Kidney (tissue), 13 donors: ENCODE measurements at regions not wholly inside any gene's neighbourhood (a gene's known extent, or its start where the extent isn't known, plus 50 kb on each side); places are given as distances from the start of the nearest gene placed in this dataset.

Experiments
- DNase-seq, 5 donors: peaks; one replicate each; pipeline ENCODE4 v3.0.0-alpha.2; 2013 to 2020
- FAIRE-seq: peaks from 2 replicates; lab custom pipeline; 2012; peaks lifted over from hg19 to GRCh38; lab: Jason Lieb, UNC
- H3K27ac ChIP-seq, 2 donors: one replicate each; pipeline ENCODE4 v1.7.0; 2013; ENCODE audit warnings: low read depth in 2 of 2, low read length in 2 of 2, inconsistent platforms in 1 of 2
- H3K27me3 ChIP-seq: one replicate; pipeline ENCODE4 v1.7.1; 2013; ENCODE audit warnings: low read length, inconsistent platforms; ENCODE audit not compliant: control insufficient read depth, insufficient read depth
- H3K36me3 ChIP-seq, 3 donors: one replicate each; pipeline versions ENCODE4 v1.7.0 to v1.7.1; 2013; ENCODE audit warnings: low read length in 3 of 3, control low read depth in 1 of 3, inconsistent platforms in 1 of 3; ENCODE audit not compliant: insufficient read depth in 3 of 3, control insufficient read depth in 2 of 3
- H3K4me1 ChIP-seq, 3 donors: one replicate each; pipeline versions ENCODE4 v1.7.0 to v1.7.1; 2013; ENCODE audit warnings: low read length in 3 of 3, inconsistent platforms in 1 of 3, low read depth in 1 of 3; ENCODE audit not compliant: control insufficient read depth in 2 of 3, insufficient read depth in 2 of 3
- H3K4me3 ChIP-seq, 3 donors: one replicate each; pipeline versions ENCODE4 v1.7.0 to v1.8.1; 2013; ENCODE audit warnings: low read length in 3 of 3, control low read depth in 1 of 3, inconsistent platforms in 1 of 3
- H3K9ac ChIP-seq, 3 donors: one replicate each; pipeline versions ENCODE4 v1.7.0 to v1.7.1; 2013; ENCODE audit warnings: low read length in 3 of 3, control low read depth in 1 of 3, inconsistent platforms in 1 of 3
- H3K9me3 ChIP-seq, 3 donors: one replicate each; pipeline versions ENCODE4 v1.7.0 to v1.7.1; 2013; ENCODE audit warnings: low read length in 3 of 3, control low read depth in 1 of 3, inconsistent platforms in 1 of 3; ENCODE audit not compliant: control insufficient read depth in 2 of 3, insufficient read depth in 1 of 3
- CTCF ChIP-seq: IDR thresholded peaks from 3 replicates; pipeline ENCODE4 v1.5.1; 2012; ENCODE audit warnings: mild to moderate bottlenecking, moderate library complexity, borderline replicate concordance; ENCODE audit not compliant: insufficient read depth; ENCODE audit errors: extremely low read depth
- intact Hi-C: fragments of 100-400 bp; cut with DNase I; formaldehyde crosslinking; loops from one replicate; pipeline ENCODE4 v1.11.1; 2022
- donor health status: control.
- donor health status: control.
- donor health status: control.
- donor health status: control.
- donor health status: control.
- donor health status: DM: yes; HTN: yes; CAD: no.
- donor health status: Normal renal cell carcinoma (clear cell type).

DNA sequence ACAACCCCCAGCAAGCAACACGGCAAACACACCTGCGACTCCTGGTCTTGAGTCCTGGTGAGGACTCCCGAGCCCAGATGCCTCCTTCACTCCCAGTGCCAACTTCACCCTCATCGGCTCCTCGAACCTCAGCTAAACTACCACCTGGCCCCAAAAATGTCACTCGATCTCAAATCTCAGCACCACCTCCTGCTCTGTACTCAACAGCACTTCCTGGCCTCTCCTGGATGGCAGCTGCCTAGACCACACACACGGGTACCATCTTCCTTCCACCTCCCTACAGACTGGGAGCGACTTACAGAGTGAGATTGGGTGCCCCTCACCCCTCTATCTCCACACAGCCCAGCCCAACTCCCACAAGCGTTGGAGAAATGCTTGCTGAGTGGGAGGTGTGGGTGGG is 123.9 kb upstream of the MGMT start:
- intact Hi-C loops: no loop called here
- FAIRE-seq: no peak

GRCh38 chr10:129344103-129344502 is 122.9 kb upstream of the MGMT start:
- Histone ChIP-seq H3K4me1 (no peaks in the 10 kb centered on the region), H3K36me3 (no peaks in the 10 kb centered on the region), H3K9ac (no peak overlapping the region), H3K9me3 (no peaks in the 10 kb centered on the region), H3K27me3 (no peaks in the 10 kb centered on the region), H3K4me3 (no peak overlapping the region), H3K27ac (no peak overlapping the region)
- no peak for FAIRE-seq
- no peak for TF ChIP-seq CTCF
- intact Hi-C loops: no loop called here
- DNase-seq: no peak

More for the DNA sequence above, 123.9 kb upstream of the MGMT start:
- no peaks in the 10 kb centered on the region for H3K36me3 ChIP-seq
- no peaks in the 10 kb centered on the region for H3K27me3 ChIP-seq
- no peaks in the 10 kb centered on the region for H3K4me1 ChIP-seq
- H3K4me3 ChIP-seq: no peak overlapping the region
- H3K9ac ChIP-seq: no peak overlapping the region
- no peaks in the 10 kb centered on the region for H3K9me3 ChIP-seq
- no peak for DNase-seq
- TF ChIP-seq CTCF: no peak
- H3K27ac ChIP-seq: no peak overlapping the region

- Histone ChIP-seq H3K9me3 (no peaks in the 10 kb centered on the region), H3K36me3 (no peaks in the 10 kb centered on the region), H3K27me3 (no peaks in the 10 kb centered on the region), H3K27ac (no peak overlapping the region), H3K4me1 (no peaks in the 10 kb centered on the region), H3K4me3 (no peak overlapping the region), H3K9ac (no peak overlapping the region)
- FAIRE-seq (no peak), DNase-seq (peak in 3 of 5 donors; percentile 51 to 80 (median 67))
- no peak for TF ChIP-seq CTCF
- intact Hi-C loops: no loop called here
Observed at GRCh38 chr10:129344731-129345355, 122.2 kb upstream of the MGMT start.

GRCh38 chr10:129345763-129346162 is 121.3 kb upstream of the MGMT start:
- TF ChIP-seq CTCF: no peak
- Histone ChIP-seq H3K9ac (no peak overlapping the region), H3K27ac (no peak overlapping the region), H3K4me3 (no peak overlapping the region), H3K9me3 (no peaks in the 10 kb centered on the region), H3K4me1 (no peaks in the 10 kb centered on the region), H3K27me3 (no peaks in the 10 kb centered on the region), H3K36me3 (no peaks in the 10 kb centered on the region)
- intact Hi-C loops: no loop called here
- FAIRE-seq: no peak
- DNase-seq: no peak
